ENCODE measurements at regions not wholly inside any gene's neighbourhood (a gene's known extent, or its start where the extent isn't known, plus 50 kb on each side); places are given as distances from the start of the nearest gene placed in this dataset.

DNA sequence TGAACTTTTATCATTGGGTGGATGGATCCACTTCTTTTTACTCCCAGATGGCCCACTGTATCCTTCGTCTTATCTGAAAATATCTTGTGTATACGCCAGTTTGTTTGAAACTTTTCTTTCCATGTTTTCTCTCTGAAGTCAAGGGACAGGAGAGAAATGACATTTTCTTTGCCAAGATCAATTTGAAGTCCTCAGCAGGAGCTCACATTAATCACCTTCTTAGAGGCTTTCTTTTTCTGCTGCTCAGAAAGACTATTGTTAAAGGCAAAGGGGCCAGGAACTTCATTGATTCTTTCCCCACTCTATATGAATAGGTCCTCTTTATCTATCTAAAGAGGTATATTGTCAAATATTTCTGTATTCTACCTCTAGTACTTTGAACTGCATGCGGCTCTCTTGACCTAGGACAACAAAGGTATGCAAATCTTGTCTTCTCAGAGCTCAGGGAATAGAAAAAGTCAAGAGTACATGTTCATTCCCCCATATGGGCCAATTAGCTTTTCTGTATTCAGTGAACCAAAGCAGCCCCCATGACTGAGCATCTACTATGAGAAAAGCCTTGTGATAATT lies 583.3 kb downstream of the HS3ST4 start:
- H3K4me1 ChIP-seq (ENCODE audit: insufficient read depth, low read length, severe bottlenecking) = no peaks in the 10 kb centered on the region
- H3F3A ChIP-seq (ENCODE audit: insufficient read depth, low read length) = no peaks in the 10 kb centered on the region
- H3K9ac ChIP-seq (ENCODE audit: low read length) = no peak overlapping the region
- no peaks in the 10 kb centered on the region for H3K9me3 ChIP-seq (ENCODE audit: low read length)
- no peak overlapping the region for H2AFZ ChIP-seq (ENCODE audit: low read length)
- no peak overlapping the region for H3K27ac ChIP-seq (ENCODE audit: low read depth, low read length, poor library complexity, severe bottlenecking)
- no peaks in the 10 kb centered on the region for H3K27me3 ChIP-seq (ENCODE audit: insufficient read depth, low read length)
- no peak overlapping the region for H3K4me3 ChIP-seq (ENCODE audit: low read depth, low read length, poor library complexity, severe bottlenecking)
- H4K20me1 ChIP-seq (ENCODE audit: insufficient read depth, low read length) = no peaks in the 10 kb centered on the region
- H3K9me2 ChIP-seq (ENCODE audit: low read depth, low read length) = no peaks in the 10 kb centered on the region
- no peak for TF ChIP-seq EZH2 (IDR thresholded peaks at IDR 0.05; ENCODE audit: borderline replicate concordance, low read length)
- TF ChIP-seq, protein P1, sequence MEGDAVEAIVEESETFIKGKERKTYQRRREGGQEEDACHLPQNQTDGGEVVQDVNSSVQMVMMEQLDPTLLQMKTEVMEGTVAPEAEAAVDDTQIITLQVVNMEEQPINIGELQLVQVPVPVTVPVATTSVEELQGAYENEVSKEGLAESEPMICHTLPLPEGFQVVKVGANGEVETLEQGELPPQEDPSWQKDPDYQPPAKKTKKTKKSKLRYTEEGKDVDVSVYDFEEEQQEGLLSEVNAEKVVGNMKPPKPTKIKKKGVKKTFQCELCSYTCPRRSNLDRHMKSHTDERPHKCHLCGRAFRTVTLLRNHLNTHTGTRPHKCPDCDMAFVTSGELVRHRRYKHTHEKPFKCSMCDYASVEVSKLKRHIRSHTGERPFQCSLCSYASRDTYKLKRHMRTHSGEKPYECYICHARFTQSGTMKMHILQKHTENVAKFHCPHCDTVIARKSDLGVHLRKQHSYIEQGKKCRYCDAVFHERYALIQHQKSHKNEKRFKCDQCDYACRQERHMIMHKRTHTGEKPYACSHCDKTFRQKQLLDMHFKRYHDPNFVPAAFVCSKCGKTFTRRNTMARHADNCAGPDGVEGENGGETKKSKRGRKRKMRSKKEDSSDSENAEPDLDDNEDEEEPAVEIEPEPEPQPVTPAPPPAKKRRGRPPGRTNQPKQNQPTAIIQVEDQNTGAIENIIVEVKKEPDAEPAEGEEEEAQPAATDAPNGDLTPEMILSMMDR (IDR thresholded peaks at IDR 0.05; ENCODE audit: low read length) = no peak
- no peak overlapping the region for H3K4me2 ChIP-seq (ENCODE audit: low read length)
- H3K36me3 ChIP-seq (ENCODE audit: insufficient read depth, low read length) = no peaks in the 10 kb centered on the region
- H3K79me2 ChIP-seq (ENCODE audit: insufficient read depth, low read length) = no peaks in the 10 kb centered on the region

DNA sequence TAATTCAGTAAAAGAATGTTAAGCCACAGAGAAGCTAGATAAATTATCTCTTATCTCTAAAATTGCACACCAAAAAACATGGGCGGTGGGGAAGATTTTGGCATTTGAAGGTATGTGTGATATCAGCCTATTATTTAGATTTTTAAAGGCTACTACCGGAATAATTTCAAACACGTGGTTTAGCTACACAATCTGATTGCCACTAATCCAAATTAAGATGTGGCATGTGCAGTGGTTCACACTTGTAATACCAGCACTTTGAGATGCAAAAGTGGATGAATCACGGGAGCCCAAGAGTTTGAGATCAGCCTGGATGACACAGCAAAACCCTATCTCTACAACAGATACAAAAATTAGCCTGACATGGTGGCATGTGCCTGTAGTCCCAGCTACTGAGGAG lies 584.5 kb downstream of the HS3ST4 start:
- Histone ChIP-seq H3K79me2 (ENCODE audit: insufficient read depth, low read length) (no peaks in the 10 kb centered on the region), H3K27ac (ENCODE audit: low read depth, low read length, poor library complexity, severe bottlenecking) (no peak overlapping the region)
- TF ChIP-seq, protein P1 (IDR thresholded peaks at IDR 0.05; ENCODE audit: low read length) = no peak
- no peak for TF ChIP-seq EZH2 (IDR thresholded peaks at IDR 0.05; ENCODE audit: borderline replicate concordance, low read length)

DNA sequence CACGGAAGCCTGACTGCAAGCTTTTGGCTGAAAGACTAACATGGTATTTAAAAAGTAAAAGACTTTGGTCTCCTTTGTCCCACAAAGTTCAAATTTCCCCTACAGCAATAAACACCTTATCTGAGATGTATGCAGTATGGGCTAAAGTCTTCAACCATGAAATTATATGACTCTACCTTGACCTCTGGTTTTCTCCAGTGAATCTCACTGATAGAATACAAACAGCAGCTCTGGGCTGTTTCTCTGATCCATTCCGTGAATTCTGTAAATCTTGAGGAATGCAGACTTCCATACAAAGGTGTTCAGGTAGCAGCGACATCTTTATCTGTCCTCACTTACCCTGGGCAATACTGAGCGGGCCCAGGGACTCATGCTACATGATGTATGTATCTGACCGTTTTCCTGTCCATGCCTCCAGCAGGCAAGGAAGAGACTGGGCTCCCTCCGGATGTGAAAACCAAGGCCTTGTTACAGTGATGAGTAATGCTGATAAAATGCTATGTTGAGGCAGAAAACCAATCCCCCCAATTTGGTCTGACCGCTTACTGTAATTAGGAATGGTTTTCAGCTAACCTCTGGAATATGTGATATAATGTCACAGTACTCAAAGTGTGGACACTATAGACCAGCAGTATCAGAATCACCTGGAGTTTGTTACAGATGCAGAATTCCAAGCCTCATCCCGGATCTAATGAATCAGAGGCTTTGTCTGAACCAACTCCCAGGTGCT lies 589.8 kb downstream of the HS3ST4 start:
- H3K9ac ChIP-seq (ENCODE audit: low read length) = no peak overlapping the region
- no peak overlapping the region for H3K27ac ChIP-seq (ENCODE audit: low read depth, low read length, poor library complexity, severe bottlenecking)
- no peaks in the 10 kb centered on the region for H3K36me3 ChIP-seq (ENCODE audit: insufficient read depth, low read length)
- no peak overlapping the region for H2AFZ ChIP-seq (ENCODE audit: low read length)
- H3K4me1 ChIP-seq (ENCODE audit: insufficient read depth, low read length, severe bottlenecking) = no peaks in the 10 kb centered on the region
- no peaks in the 10 kb centered on the region for H3F3A ChIP-seq (ENCODE audit: insufficient read depth, low read length)
- no peaks in the 10 kb centered on the region for H3K9me2 ChIP-seq (ENCODE audit: low read depth, low read length)
- no peaks in the 10 kb centered on the region for H3K9me3 ChIP-seq (ENCODE audit: low read length)
- no peak overlapping the region for H3K4me3 ChIP-seq (ENCODE audit: low read depth, low read length, poor library complexity, severe bottlenecking)
- H3K79me2 ChIP-seq (ENCODE audit: insufficient read depth, low read length) = no peaks in the 10 kb centered on the region
- no peaks in the 10 kb centered on the region for H3K27me3 ChIP-seq (ENCODE audit: insufficient read depth, low read length)
- TF ChIP-seq, protein P1 (IDR thresholded peaks at IDR 0.05; ENCODE audit: low read length) = no peak
- H4K20me1 ChIP-seq (ENCODE audit: insufficient read depth, low read length) = no peaks in the 10 kb centered on the region
- H3K4me2 ChIP-seq (ENCODE audit: low read length) = no peak overlapping the region

More for the DNA sequence above, 584.5 kb downstream of the HS3ST4 start:
- H3K36me3 ChIP-seq (ENCODE audit: insufficient read depth, low read length) = no peaks in the 10 kb centered on the region
- no peak overlapping the region for H3K4me2 ChIP-seq (ENCODE audit: low read length)
- no peaks in the 10 kb centered on the region for H4K20me1 ChIP-seq (ENCODE audit: insufficient read depth, low read length)
- no peak overlapping the region for H3K9ac ChIP-seq (ENCODE audit: low read length)
- H2AFZ ChIP-seq (ENCODE audit: low read length) = no peak overlapping the region
- no peaks in the 10 kb centered on the region for H3K4me1 ChIP-seq (ENCODE audit: insufficient read depth, low read length, severe bottlenecking)
- H3K9me3 ChIP-seq (ENCODE audit: low read length) = no peaks in the 10 kb centered on the region
- no peaks in the 10 kb centered on the region for H3K9me2 ChIP-seq (ENCODE audit: low read depth, low read length)
- no peak overlapping the region for H3K4me3 ChIP-seq (ENCODE audit: low read depth, low read length, poor library complexity, severe bottlenecking)
- H3K27me3 ChIP-seq (ENCODE audit: insufficient read depth, low read length) = no peaks in the 10 kb centered on the region
- H3F3A ChIP-seq (ENCODE audit: insufficient read depth, low read length) = no peaks in the 10 kb centered on the region
